ENCODE measurements at regions not wholly inside any gene's neighbourhood (a gene's known extent, or its start where the extent isn't known, plus 50 kb on each side); places are given as distances from the start of the nearest gene placed in this dataset.

GRCh38 chr10:123527151-123527550 lies 139.0 kb upstream of the GPR26 start:
- Histone ChIP-seq H2BK15ac (ENCODE audit: low read depth, low read length) (no peak overlapping the region), H3T11ph (ENCODE audit: low read length) (no peak overlapping the region), H2BK120ac (ENCODE audit: low read depth, low read length, poor library complexity, severe bottlenecking) (no peak overlapping the region), H3K27ac (ENCODE audit: insufficient read length, low read depth, low read length) (no peak overlapping the region), H3K9ac (ENCODE audit: extremely low read depth, insufficient read length, low read length) (no peak overlapping the region), H4K8ac (replicated peaks; ENCODE audit: insufficient read length, low read depth, low read length) (no peak overlapping the region), H3K23me2 (ENCODE audit: insufficient read length, low read depth, low read length, poor library complexity, severe bottlenecking) (no peaks in the 10 kb centered on the region), H3K4ac (ENCODE audit: low read depth, low read length) (no peak overlapping the region), H3K27me3 (ENCODE audit: insufficient read depth, low read length) (no peaks in the 10 kb centered on the region), H4K20me1 (ENCODE audit: control insufficient read depth, insufficient read depth, insufficient read length) (no peaks in the 10 kb centered on the region), H2BK5ac (ENCODE audit: insufficient read length, low read length) (no peak overlapping the region), H2BK12ac (ENCODE audit: insufficient read length, low read depth, low read length) (no peak overlapping the region), H3K9me3 (ENCODE audit: control insufficient read depth, low read depth, low read length) (no peaks in the 10 kb centered on the region), H4K5ac (ENCODE audit: insufficient read length, low read depth, low read length) (no peak overlapping the region), H3K79me2 (ENCODE audit: insufficient read depth, low read length) (no peaks in the 10 kb centered on the region), H2BK20ac (ENCODE audit: low read depth, low read length, poor library complexity, severe bottlenecking) (no peak overlapping the region), H3K56ac (ENCODE audit: insufficient read length, low read depth, low read length) (no peak overlapping the region), H4K91ac (ENCODE audit: insufficient read length, low read depth, low read length) (no peak overlapping the region), H3K14ac (ENCODE audit: insufficient read depth, low read length) (no peak overlapping the region), H3K18ac (ENCODE audit: insufficient read length, low read depth, low read length) (no peak overlapping the region), H2AFZ (ENCODE audit: low read length) (no peak overlapping the region), H3K4me1 (ENCODE audit: insufficient read depth, low read length) (no peaks in the 10 kb centered on the region), H3K23ac (ENCODE audit: insufficient read length, low read depth, low read length) (no peak overlapping the region), H3K79me1 (ENCODE audit: insufficient read depth, low read depth, low read length, poor library complexity, severe bottlenecking) (no peaks in the 10 kb centered on the region), H2AK5ac (ENCODE audit: insufficient read length, low read length) (no peak overlapping the region), H3K4me2 (ENCODE audit: insufficient read depth, insufficient read length, low read length) (no peak overlapping the region)
- DNase-seq: no peak
- TF ChIP-seq, protein P1, sequence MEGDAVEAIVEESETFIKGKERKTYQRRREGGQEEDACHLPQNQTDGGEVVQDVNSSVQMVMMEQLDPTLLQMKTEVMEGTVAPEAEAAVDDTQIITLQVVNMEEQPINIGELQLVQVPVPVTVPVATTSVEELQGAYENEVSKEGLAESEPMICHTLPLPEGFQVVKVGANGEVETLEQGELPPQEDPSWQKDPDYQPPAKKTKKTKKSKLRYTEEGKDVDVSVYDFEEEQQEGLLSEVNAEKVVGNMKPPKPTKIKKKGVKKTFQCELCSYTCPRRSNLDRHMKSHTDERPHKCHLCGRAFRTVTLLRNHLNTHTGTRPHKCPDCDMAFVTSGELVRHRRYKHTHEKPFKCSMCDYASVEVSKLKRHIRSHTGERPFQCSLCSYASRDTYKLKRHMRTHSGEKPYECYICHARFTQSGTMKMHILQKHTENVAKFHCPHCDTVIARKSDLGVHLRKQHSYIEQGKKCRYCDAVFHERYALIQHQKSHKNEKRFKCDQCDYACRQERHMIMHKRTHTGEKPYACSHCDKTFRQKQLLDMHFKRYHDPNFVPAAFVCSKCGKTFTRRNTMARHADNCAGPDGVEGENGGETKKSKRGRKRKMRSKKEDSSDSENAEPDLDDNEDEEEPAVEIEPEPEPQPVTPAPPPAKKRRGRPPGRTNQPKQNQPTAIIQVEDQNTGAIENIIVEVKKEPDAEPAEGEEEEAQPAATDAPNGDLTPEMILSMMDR (conservative IDR thresholded peaks at IDR 0.05): no peak
- Mint-ChIP-seq H3K27ac (peak overlapping the region in 1 of 3 experiments; percentile 40; a peak in 2 of 7 replicates), H3K4me1 (peaks cover 0 to 2% of the 10 kb centered on the region in 2 experiments; a peak in 1 of 4 replicates), H3K9me3 (peaks cover 6 to 14% of the 10 kb centered on the region in 2 experiments; a peak in 4 of 5 replicates), H3K27me3 (ENCODE audit: low read depth) (no peaks in the 10 kb centered on the region), H3K36me3 (ENCODE audit: insufficient read depth in 1 of 3, low read depth in 3 of 3) (peaks cover 1 to 31% (median 1%) of the 10 kb centered on the region in 3 experiments; a peak in 4 of 7 replicates), H3K4me3 (no peak overlapping the region)

Data from H9 (cell line).